ENCODE measurements at regions not wholly inside any gene's neighbourhood (a gene's known extent, or its start where the extent isn't known, plus 50 kb on each side); places are given as distances from the start of the nearest gene placed in this dataset.

GRCh38 chr1:221018414-221018813 lies 139.2 kb downstream of the HLX start:
- Histone ChIP-seq H3K9me3 (ENCODE audit: control insufficient read depth in 2 of 3, insufficient read depth in 1 of 3, low read length in 3 of 3) (no peaks in the 10 kb centered on the region), H3K36me3 (ENCODE audit: control insufficient read depth in 2 of 3, insufficient read depth in 3 of 3, low read length in 3 of 3) (no peaks in the 10 kb centered on the region), H3K4me3 (ENCODE audit: low read length in 3 of 3) (no peak overlapping the region), H3K4me1 (ENCODE audit: control insufficient read depth in 2 of 3, insufficient read depth in 2 of 3, low read depth in 1 of 3, low read length in 3 of 3) (no peaks in the 10 kb centered on the region), H3K9ac (ENCODE audit: low read length in 3 of 3) (no peak overlapping the region), H3K27me3 (ENCODE audit: control insufficient read depth, insufficient read depth, low read length) (no peaks in the 10 kb centered on the region), H3K27ac (ENCODE audit: low read depth in 2 of 2, low read length in 2 of 2) (no peak overlapping the region)
- intact Hi-C loops (cut with DNase I), result no loop called here
- DNase-seq, result no peak
- FAIRE-seq, result no peak
- no peak for TF ChIP-seq CTCF (IDR thresholded peaks at IDR 0.05; ENCODE audit: borderline replicate concordance, extremely low read depth, insufficient read depth)

- H3K27me3 ChIP-seq (ENCODE audit: control insufficient read depth, insufficient read depth, low read length), result no peaks in the 10 kb centered on the region
- no peaks in the 10 kb centered on the region for H3K9me3 ChIP-seq (ENCODE audit: control insufficient read depth in 2 of 3, insufficient read depth in 1 of 3, low read length in 3 of 3)
- no peak overlapping the region for H3K27ac ChIP-seq (ENCODE audit: low read depth in 2 of 2, low read length in 2 of 2)
- no peaks in the 10 kb centered on the region for H3K4me1 ChIP-seq (ENCODE audit: control insufficient read depth in 2 of 3, insufficient read depth in 2 of 3, low read depth in 1 of 3, low read length in 3 of 3)
- H3K9ac ChIP-seq (ENCODE audit: low read length in 3 of 3), result no peak overlapping the region
- FAIRE-seq (no peak), DNase-seq (no peak)
- no peak overlapping the region for H3K4me3 ChIP-seq (ENCODE audit: low read length in 3 of 3)
- no peaks in the 10 kb centered on the region for H3K36me3 ChIP-seq (ENCODE audit: control insufficient read depth in 2 of 3, insufficient read depth in 3 of 3, low read length in 3 of 3)
- intact Hi-C loops (cut with DNase I), result no loop called here
- no peak for TF ChIP-seq CTCF (IDR thresholded peaks at IDR 0.05; ENCODE audit: borderline replicate concordance, extremely low read depth, insufficient read depth)
Observed at GRCh38 chr1:221022331-221022730, 143.1 kb downstream of the HLX start.

- TF ChIP-seq CTCF (IDR thresholded peaks at IDR 0.05; ENCODE audit: borderline replicate concordance, extremely low read depth, insufficient read depth), result no peak
- no peak overlapping the region for H3K27ac ChIP-seq (ENCODE audit: low read depth in 2 of 2, low read length in 2 of 2)
- intact Hi-C loops (cut with DNase I), result no loop called here
Observed at GRCh38 chr1:221023482-221023881, 144.2 kb downstream of the HLX start.

GRCh38 chr1:221025501-221025900 lies 146.3 kb downstream of the HLX start:
- H3K27ac ChIP-seq (ENCODE audit: low read depth in 2 of 2, low read length in 2 of 2), result no peak overlapping the region
- no peak for FAIRE-seq
- H3K36me3 ChIP-seq (ENCODE audit: control insufficient read depth in 2 of 3, insufficient read depth in 3 of 3, low read length in 3 of 3), result no peaks in the 10 kb centered on the region
- H3K4me1 ChIP-seq (ENCODE audit: control insufficient read depth in 2 of 3, insufficient read depth in 2 of 3, low read depth in 1 of 3, low read length in 3 of 3), result no peaks in the 10 kb centered on the region
- DNase-seq, result no peak
- H3K27me3 ChIP-seq (ENCODE audit: control insufficient read depth, insufficient read depth, low read length), result no peaks in the 10 kb centered on the region
- intact Hi-C loops (cut with DNase I), result no loop called here
- no peak for TF ChIP-seq CTCF (IDR thresholded peaks at IDR 0.05; ENCODE audit: borderline replicate concordance, extremely low read depth, insufficient read depth)
- H3K9ac ChIP-seq (ENCODE audit: low read length in 3 of 3), result no peak overlapping the region
- H3K4me3 ChIP-seq (ENCODE audit: low read length in 3 of 3), result no peak overlapping the region
- no peaks in the 10 kb centered on the region for H3K9me3 ChIP-seq (ENCODE audit: control insufficient read depth in 2 of 3, insufficient read depth in 1 of 3, low read length in 3 of 3)

More at GRCh38 chr1:221023482-221023881, 144.2 kb downstream of the HLX start:
- FAIRE-seq, result no peak
- Histone ChIP-seq H3K27me3 (ENCODE audit: control insufficient read depth, insufficient read depth, low read length) (no peaks in the 10 kb centered on the region), H3K9ac (ENCODE audit: low read length in 3 of 3) (no peak overlapping the region), H3K36me3 (ENCODE audit: control insufficient read depth in 2 of 3, insufficient read depth in 3 of 3, low read length in 3 of 3) (no peaks in the 10 kb centered on the region), H3K9me3 (ENCODE audit: control insufficient read depth in 2 of 3, insufficient read depth in 1 of 3, low read length in 3 of 3) (no peaks in the 10 kb centered on the region), H3K4me3 (ENCODE audit: low read length in 3 of 3) (no peak overlapping the region), H3K4me1 (ENCODE audit: control insufficient read depth in 2 of 3, insufficient read depth in 2 of 3, low read depth in 1 of 3, low read length in 3 of 3) (no peaks in the 10 kb centered on the region)
- no peak for DNase-seq
